K562 (cell line): ENCODE measurements at regions not wholly inside any gene's neighbourhood (a gene's known extent, or its start where the extent isn't known, plus 50 kb on each side); places are given as distances from the start of the nearest gene placed in this dataset.

Source experiments
- CEBPB ChIP-seq: fragments of 450-650 bp; IDR thresholded peaks from 2 replicates; pipeline ENCODE4 v1.6.1; 2016; ENCODE audit warnings: missing genetic modification characterization, missing compliant biosample characterization
- POLR2A ChIP-seq: fragments of 450-650 bp; conservative IDR thresholded peaks from 2 replicates; pipeline ENCODE4 v1.6.1; 2016
- POLR2AphosphoS5 ChIP-seq: IDR thresholded peaks from 2 replicates; pipeline ENCODE4 v1.6.1; 2011; ENCODE audit warnings: mild to moderate bottlenecking, low read depth, low read length, moderate library complexity; ENCODE audit not compliant: control insufficient read depth, insufficient read depth
- SIN3B ChIP-seq: fragments of 450-650 bp; IDR thresholded peaks from 2 replicates; pipeline ENCODE4 v1.6.1; 2017; ENCODE audit warnings: low read depth, mild to moderate bottlenecking, moderate library complexity
- TF ChIP-seq, protein P1 (sequence below), 3 experiments: IDR thresholded peaks in 2 of 3; conservative IDR thresholded peaks in 1 of 3; 2 replicates each; pipeline ENCODE4 v1.5.1; 2011 to 2012; ENCODE audit warnings: low read length in 3 of 3, mild to moderate bottlenecking in 3 of 3, control low read depth in 2 of 3, improper control_type of control experiment in 1 of 3, inconsistent platforms in 1 of 3, low read depth in 1 of 3, mixed read lengths in 1 of 3, moderate library complexity in 1 of 3; ENCODE audit not compliant: insufficient read depth in 2 of 3

GRCh38 chr5:125541085-125541484 lies 794.6 kb upstream of the ZNF608 start:
- TF ChIP-seq CEBPB (tag) = no peak
- no peak for TF ChIP-seq POLR2AphosphoS5
- TF ChIP-seq POLR2A = no peak
- no peak for TF ChIP-seq SIN3B
- TF ChIP-seq, protein P1, sequence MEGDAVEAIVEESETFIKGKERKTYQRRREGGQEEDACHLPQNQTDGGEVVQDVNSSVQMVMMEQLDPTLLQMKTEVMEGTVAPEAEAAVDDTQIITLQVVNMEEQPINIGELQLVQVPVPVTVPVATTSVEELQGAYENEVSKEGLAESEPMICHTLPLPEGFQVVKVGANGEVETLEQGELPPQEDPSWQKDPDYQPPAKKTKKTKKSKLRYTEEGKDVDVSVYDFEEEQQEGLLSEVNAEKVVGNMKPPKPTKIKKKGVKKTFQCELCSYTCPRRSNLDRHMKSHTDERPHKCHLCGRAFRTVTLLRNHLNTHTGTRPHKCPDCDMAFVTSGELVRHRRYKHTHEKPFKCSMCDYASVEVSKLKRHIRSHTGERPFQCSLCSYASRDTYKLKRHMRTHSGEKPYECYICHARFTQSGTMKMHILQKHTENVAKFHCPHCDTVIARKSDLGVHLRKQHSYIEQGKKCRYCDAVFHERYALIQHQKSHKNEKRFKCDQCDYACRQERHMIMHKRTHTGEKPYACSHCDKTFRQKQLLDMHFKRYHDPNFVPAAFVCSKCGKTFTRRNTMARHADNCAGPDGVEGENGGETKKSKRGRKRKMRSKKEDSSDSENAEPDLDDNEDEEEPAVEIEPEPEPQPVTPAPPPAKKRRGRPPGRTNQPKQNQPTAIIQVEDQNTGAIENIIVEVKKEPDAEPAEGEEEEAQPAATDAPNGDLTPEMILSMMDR (IDR thresholded peaks at IDR 0.05 in 2 of 3, conservative IDR thresholded peaks at IDR 0.05 in 1 of 3; ENCODE audit: insufficient read depth in 2 of 3, low read depth in 1 of 3, low read length in 3 of 3) = no peak
